ENCODE measurements at regions not wholly inside any gene's neighbourhood (a gene's known extent, or its start where the extent isn't known, plus 50 kb on each side); places are given as distances from the start of the nearest gene placed in this dataset.

DNA sequence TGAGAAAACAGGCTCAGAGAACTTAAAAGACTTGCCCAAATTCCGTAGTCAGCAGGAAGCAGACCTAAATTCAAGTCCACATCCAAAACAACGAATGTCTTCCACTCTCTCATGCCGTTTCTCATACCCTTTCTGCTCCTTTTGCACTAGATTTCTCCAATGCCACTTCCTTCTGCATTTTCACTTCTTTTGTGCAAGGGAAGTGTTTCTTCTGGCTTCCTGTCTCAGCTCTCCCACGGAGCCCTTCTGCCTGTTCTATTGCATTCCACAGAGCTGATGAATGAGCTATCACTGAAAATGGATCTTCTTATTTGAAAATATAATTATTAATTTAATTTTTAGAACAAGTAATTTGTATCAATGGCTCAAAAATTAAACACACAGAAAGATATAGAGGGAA lies 56.1 kb upstream of the STK24 start:
- Histone ChIP-seq H3K27ac (ENCODE audit: low read depth in 2 of 2, low read length in 1 of 2) (no peak overlapping the region), H3K9ac (no peak overlapping the region), H2AFZ (ENCODE audit: low read depth) (peak overlapping the region; percentile 95), H4K20me1 (ENCODE audit: insufficient read depth) (no peaks in the 10 kb centered on the region), H3K4me3 (ENCODE audit: low read depth in 2 of 2, low read length in 1 of 2) (no peak overlapping the region), H3K27me3 (ENCODE audit: insufficient read depth) (no peaks in the 10 kb centered on the region), H3K79me2 (ENCODE audit: insufficient read depth) (no peaks in the 10 kb centered on the region), H3K9me2 (no peaks in the 10 kb centered on the region), H3K4me1 (ENCODE audit: control insufficient read depth in 1 of 2, insufficient read depth in 2 of 2, low read depth in 1 of 2, low read length in 1 of 2) (no peaks in the 10 kb centered on the region), H3K36me3 (replicated peaks in 1 of 2; ENCODE audit: control insufficient read depth in 1 of 2, insufficient read depth in 2 of 2, low read length in 1 of 2) (no peaks in the 10 kb centered on the region), H3K4me2 (no peak overlapping the region), H3F3A (replicated peaks; ENCODE audit: insufficient read depth) (peaks cover 4% of the 10 kb centered on the region), H3K9me3 (no peaks in the 10 kb centered on the region)
- 63% methylated on average over 4 of the region's 4 CpGs for WGBS (ENCODE audit: low lambda C conversion rate)
- ChIA-PET POLR2A (no interaction called here), CTCF (interaction anchor here (0.9 kb wide), 1 partner anchor 21 kb away, joined by 3 read pairs; no protein-coding TSS in a partner anchor)
- no peak for DNase-seq
- no peak for TF ChIP-seq RFX5 (IDR thresholded peaks at IDR 0.05; ENCODE audit: low read length)
- TF ChIP-seq JUND (IDR thresholded peaks at IDR 0.05), result no peak
- TF ChIP-seq RXRA (IDR thresholded peaks at IDR 0.05; ENCODE audit: borderline replicate concordance, low read depth), result no peak
- no peak for TF ChIP-seq MXI1 (IDR thresholded peaks at IDR 0.05; ENCODE audit: low read depth, low read length)
- TF ChIP-seq NRF1 (IDR thresholded peaks at IDR 0.05; ENCODE audit: low read depth, low read length), result no peak
- no peak for TF ChIP-seq FOXM1 (IDR thresholded peaks at IDR 0.05; ENCODE audit: low read depth)
- no peak for TF ChIP-seq TEAD4 (IDR thresholded peaks at IDR 0.05; ENCODE audit: borderline replicate concordance, insufficient read depth)
- TF ChIP-seq EP300 (IDR thresholded peaks at IDR 0.05; ENCODE audit: borderline replicate concordance in 1 of 2, low read depth in 1 of 2, low read length in 1 of 2), result no peak
- TF ChIP-seq, protein P1, sequence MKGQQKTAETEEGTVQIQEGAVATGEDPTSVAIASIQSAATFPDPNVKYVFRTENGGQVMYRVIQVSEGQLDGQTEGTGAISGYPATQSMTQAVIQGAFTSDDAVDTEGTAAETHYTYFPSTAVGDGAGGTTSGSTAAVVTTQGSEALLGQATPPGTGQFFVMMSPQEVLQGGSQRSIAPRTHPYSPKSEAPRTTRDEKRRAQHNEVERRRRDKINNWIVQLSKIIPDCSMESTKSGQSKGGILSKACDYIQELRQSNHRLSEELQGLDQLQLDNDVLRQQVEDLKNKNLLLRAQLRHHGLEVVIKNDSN (IDR thresholded peaks at IDR 0.05; ENCODE audit: borderline replicate concordance, low read depth), result no peak
- TF ChIP-seq GABPA (IDR thresholded peaks at IDR 0.05; ENCODE audit: low read depth), result no peak
- no peak for TF ChIP-seq FOXJ3 (CRISPR knock-in tag; IDR thresholded peaks at IDR 0.05)
- TF ChIP-seq EZH2phosphoT487 (IDR thresholded peaks at IDR 0.05; ENCODE audit: borderline replicate concordance, low read depth), result no peak
- TF ChIP-seq ELF1 (IDR thresholded peaks at IDR 0.05), result no peak
- no peak for TF ChIP-seq CHD2 (IDR thresholded peaks at IDR 0.05; ENCODE audit: low read length, partially characterized antibody)

- H3K4me3 ChIP-seq (ENCODE audit: low read depth in 2 of 2, low read length in 1 of 2), result no peak overlapping the region
- H3K36me3 ChIP-seq (replicated peaks in 1 of 2; ENCODE audit: control insufficient read depth in 1 of 2, insufficient read depth in 2 of 2, low read length in 1 of 2), result no peaks in the 10 kb centered on the region
- CTCF ChIA-PET, result no interaction called here
- no peaks in the 10 kb centered on the region for H3K27me3 ChIP-seq (ENCODE audit: insufficient read depth)
- no peak overlapping the region for H3K9ac ChIP-seq
- H2AFZ ChIP-seq (ENCODE audit: low read depth), result no peak overlapping the region
- POLR2A ChIA-PET, result no interaction called here
- no peaks in the 10 kb centered on the region for H3K9me2 ChIP-seq
- no peak for DNase-seq
- WGBS (ENCODE audit: low lambda C conversion rate), result 85% methylated on average over 3 of the region's 3 CpGs
- H3K27ac ChIP-seq (ENCODE audit: low read depth in 2 of 2, low read length in 1 of 2), result no peak overlapping the region
- no peaks in the 10 kb centered on the region for H3K4me1 ChIP-seq (ENCODE audit: control insufficient read depth in 1 of 2, insufficient read depth in 2 of 2, low read depth in 1 of 2, low read length in 1 of 2)
- TF ChIP-seq RCOR1 (IDR thresholded peaks at IDR 0.05; ENCODE audit: low read length) (no peak), GABPA (IDR thresholded peaks at IDR 0.05; ENCODE audit: low read depth) (no peak), YY1 (IDR thresholded peaks at IDR 0.05; ENCODE audit: low read depth) (no peak), TAF1 (IDR thresholded peaks at IDR 0.05; ENCODE audit: borderline replicate concordance, low read depth, low read length) (no peak), RXRA (IDR thresholded peaks at IDR 0.05; ENCODE audit: borderline replicate concordance, low read depth) (no peak), ELF1 (IDR thresholded peaks at IDR 0.05) (no peak), NFIC (IDR thresholded peaks at IDR 0.05; ENCODE audit: borderline replicate concordance) (no peak), SIN3A (IDR thresholded peaks at IDR 0.05; ENCODE audit: borderline replicate concordance, low read depth, low read length) (no peak), JUND (IDR thresholded peaks at IDR 0.05) (no peak), FOSL2 (IDR thresholded peaks at IDR 0.05; ENCODE audit: borderline replicate concordance, low read depth) (no peak), TEAD4 (IDR thresholded peaks at IDR 0.05; ENCODE audit: borderline replicate concordance, insufficient read depth) (no peak), FOXM1 (IDR thresholded peaks at IDR 0.05; ENCODE audit: low read depth) (no peak), NRF1 (IDR thresholded peaks at IDR 0.05; ENCODE audit: low read depth, low read length) (no peak), CHD2 (IDR thresholded peaks at IDR 0.05; ENCODE audit: low read length, partially characterized antibody) (no peak), MXI1 (IDR thresholded peaks at IDR 0.05; ENCODE audit: low read depth, low read length) (no peak)
- TF ChIP-seq, protein P2, sequence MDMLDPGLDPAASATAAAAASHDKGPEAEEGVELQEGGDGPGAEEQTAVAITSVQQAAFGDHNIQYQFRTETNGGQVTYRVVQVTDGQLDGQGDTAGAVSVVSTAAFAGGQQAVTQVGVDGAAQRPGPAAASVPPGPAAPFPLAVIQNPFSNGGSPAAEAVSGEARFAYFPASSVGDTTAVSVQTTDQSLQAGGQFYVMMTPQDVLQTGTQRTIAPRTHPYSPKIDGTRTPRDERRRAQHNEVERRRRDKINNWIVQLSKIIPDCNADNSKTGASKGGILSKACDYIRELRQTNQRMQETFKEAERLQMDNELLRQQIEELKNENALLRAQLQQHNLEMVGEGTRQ (IDR thresholded peaks at IDR 0.05; ENCODE audit: borderline replicate concordance, low read depth, low read length), result no peak
- TF ChIP-seq, protein P3, sequence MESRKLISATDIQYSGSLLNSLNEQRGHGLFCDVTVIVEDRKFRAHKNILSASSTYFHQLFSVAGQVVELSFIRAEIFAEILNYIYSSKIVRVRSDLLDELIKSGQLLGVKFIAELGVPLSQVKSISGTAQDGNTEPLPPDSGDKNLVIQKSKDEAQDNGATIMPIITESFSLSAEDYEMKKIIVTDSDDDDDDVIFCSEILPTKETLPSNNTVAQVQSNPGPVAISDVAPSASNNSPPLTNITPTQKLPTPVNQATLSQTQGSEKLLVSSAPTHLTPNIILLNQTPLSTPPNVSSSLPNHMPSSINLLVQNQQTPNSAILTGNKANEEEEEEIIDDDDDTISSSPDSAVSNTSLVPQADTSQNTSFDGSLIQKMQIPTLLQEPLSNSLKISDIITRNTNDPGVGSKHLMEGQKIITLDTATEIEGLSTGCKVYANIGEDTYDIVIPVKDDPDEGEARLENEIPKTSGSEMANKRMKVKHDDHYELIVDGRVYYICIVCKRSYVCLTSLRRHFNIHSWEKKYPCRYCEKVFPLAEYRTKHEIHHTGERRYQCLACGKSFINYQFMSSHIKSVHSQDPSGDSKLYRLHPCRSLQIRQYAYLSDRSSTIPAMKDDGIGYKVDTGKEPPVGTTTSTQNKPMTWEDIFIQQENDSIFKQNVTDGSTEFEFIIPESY (IDR thresholded peaks at IDR 0.05; ENCODE audit: borderline replicate concordance, low read depth), result no peak
- no peaks in the 10 kb centered on the region for H4K20me1 ChIP-seq (ENCODE audit: insufficient read depth)
- H3K9me3 ChIP-seq, result no peaks in the 10 kb centered on the region
- no peak overlapping the region for H3K4me2 ChIP-seq
- no peaks in the 10 kb centered on the region for H3K79me2 ChIP-seq (ENCODE audit: insufficient read depth)
- no peaks in the 10 kb centered on the region for H3F3A ChIP-seq (replicated peaks; ENCODE audit: insufficient read depth)
Observed at GRCh38 chr13:98629055-98629454, 52.1 kb upstream of the STK24 start.
